ENCODE measurements at regions not wholly inside any gene's neighbourhood (a gene's known extent, or its start where the extent isn't known, plus 50 kb on each side); places are given as distances from the start of the nearest gene placed in this dataset.

DNA sequence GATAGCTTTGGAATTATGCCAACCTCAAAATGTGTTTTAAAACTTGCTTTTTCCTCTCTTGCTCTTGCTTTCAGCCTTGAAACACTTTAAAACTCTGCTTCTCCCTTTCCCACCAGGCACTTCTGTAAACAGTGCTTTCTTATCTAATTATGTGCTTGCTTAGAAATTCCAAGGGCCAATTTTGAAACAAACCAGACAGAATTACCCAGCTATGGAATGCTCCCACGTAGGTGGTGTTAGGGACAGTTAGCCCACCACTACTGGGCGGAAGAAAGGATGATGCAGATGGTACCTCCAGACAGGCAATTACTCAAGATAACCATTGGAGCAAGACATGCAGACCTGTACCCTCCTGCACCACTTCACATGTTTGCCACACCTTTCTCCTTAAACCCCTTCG lies 523.0 kb upstream of the PTPRD start:
- TF ChIP-seq, protein P1, sequence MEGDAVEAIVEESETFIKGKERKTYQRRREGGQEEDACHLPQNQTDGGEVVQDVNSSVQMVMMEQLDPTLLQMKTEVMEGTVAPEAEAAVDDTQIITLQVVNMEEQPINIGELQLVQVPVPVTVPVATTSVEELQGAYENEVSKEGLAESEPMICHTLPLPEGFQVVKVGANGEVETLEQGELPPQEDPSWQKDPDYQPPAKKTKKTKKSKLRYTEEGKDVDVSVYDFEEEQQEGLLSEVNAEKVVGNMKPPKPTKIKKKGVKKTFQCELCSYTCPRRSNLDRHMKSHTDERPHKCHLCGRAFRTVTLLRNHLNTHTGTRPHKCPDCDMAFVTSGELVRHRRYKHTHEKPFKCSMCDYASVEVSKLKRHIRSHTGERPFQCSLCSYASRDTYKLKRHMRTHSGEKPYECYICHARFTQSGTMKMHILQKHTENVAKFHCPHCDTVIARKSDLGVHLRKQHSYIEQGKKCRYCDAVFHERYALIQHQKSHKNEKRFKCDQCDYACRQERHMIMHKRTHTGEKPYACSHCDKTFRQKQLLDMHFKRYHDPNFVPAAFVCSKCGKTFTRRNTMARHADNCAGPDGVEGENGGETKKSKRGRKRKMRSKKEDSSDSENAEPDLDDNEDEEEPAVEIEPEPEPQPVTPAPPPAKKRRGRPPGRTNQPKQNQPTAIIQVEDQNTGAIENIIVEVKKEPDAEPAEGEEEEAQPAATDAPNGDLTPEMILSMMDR (conservative IDR thresholded peaks at IDR 0.05; ENCODE audit: low read depth, low read length), result no peak
- no peak for TF ChIP-seq EZH2phosphoT487 (IDR thresholded peaks at IDR 0.05; ENCODE audit: borderline replicate concordance, low read length)
